Hematopoietic multipotent progenitor cell treated with erythropoietin and hydrocortisone succinate and interleukin-3 and kit ligand, for 4 days (in vitro differentiated cells): ENCODE measurements at regions not wholly inside any gene's neighbourhood (a gene's known extent, or its start where the extent isn't known, plus 50 kb on each side); places are given as distances from the start of the nearest gene placed in this dataset.

Experiments
- DNase-seq: peaks from one replicate; pipeline ENCODE4 v3.0.0-alpha.2; 2015

GRCh38 chr3:190790185-190790584 lies 72.3 kb downstream of the GMNC start:
- no peak for DNase-seq

GRCh38 chr3:190786898-190787297 lies 75.6 kb downstream of the GMNC start:
- no peak for DNase-seq

- no peak for DNase-seq
Observed at GRCh38 chr3:190785047-190785446, 77.4 kb downstream of the GMNC start.

GRCh38 chr3:190780524-190780923 lies 82.0 kb downstream of the GMNC start:
- no peak for DNase-seq

- no peak for DNase-seq
Observed at GRCh38 chr3:190774633-190775032, 87.9 kb downstream of the GMNC start.

- DNase-seq = no peak
Observed at GRCh38 chr3:190773948-190774347, 88.5 kb downstream of the GMNC start.

GRCh38 chr3:190772831-190773230 lies 89.7 kb downstream of the GMNC start:
- no peak for DNase-seq

- no peak for DNase-seq
Observed at GRCh38 chr3:190768891-190769290, 93.6 kb downstream of the GMNC start.

GRCh38 chr3:190767851-190768250 lies 94.6 kb downstream of the GMNC start:
- DNase-seq = no peak

GRCh38 chr3:190764231-190765134 lies 98.0 kb downstream of the GMNC start:
- no peak for DNase-seq

GRCh38 chr3:190762801-190763200 lies 99.7 kb downstream of the GMNC start:
- DNase-seq = no peak

- DNase-seq = no peak
Observed at GRCh38 chr3:190747571-190747970, 114.9 kb downstream of the GMNC start.

- DNase-seq = no peak
Observed at GRCh38 chr3:190746986-190747385, 115.5 kb downstream of the GMNC start.

- DNase-seq = no peak
Observed at GRCh38 chr3:190746531-190746930, 116.0 kb downstream of the GMNC start.

GRCh38 chr3:190741788-190742187 lies 120.7 kb downstream of the GMNC start:
- no peak for DNase-seq

- no peak for DNase-seq
Observed at GRCh38 chr3:190739641-190740185, 122.8 kb downstream of the GMNC start.

- DNase-seq = no peak
Observed at GRCh38 chr3:190738636-190739155, 123.8 kb downstream of the GMNC start.

- DNase-seq = no peak
Observed at GRCh38 chr3:190737446-190737845, 125.0 kb downstream of the GMNC start.

GRCh38 chr3:190734490-190734889 lies 128.0 kb downstream of the GMNC start:
- no peak for DNase-seq

GRCh38 chr3:190733591-190734146 lies 128.8 kb downstream of the GMNC start:
- DNase-seq = no peak

- DNase-seq = no peak
Observed at GRCh38 chr3:190731596-190731995, 130.9 kb downstream of the GMNC start.

- peak; percentile 43 for DNase-seq
Observed at GRCh38 chr3:190728574-190729246, 133.8 kb downstream of the GMNC start.

GRCh38 chr3:190722181-190722905 lies 140.2 kb downstream of the GMNC start:
- no peak for DNase-seq
